ENCODE measurements at regions not wholly inside any gene's neighbourhood (a gene's known extent, or its start where the extent isn't known, plus 50 kb on each side); places are given as distances from the start of the nearest gene placed in this dataset.

DNA sequence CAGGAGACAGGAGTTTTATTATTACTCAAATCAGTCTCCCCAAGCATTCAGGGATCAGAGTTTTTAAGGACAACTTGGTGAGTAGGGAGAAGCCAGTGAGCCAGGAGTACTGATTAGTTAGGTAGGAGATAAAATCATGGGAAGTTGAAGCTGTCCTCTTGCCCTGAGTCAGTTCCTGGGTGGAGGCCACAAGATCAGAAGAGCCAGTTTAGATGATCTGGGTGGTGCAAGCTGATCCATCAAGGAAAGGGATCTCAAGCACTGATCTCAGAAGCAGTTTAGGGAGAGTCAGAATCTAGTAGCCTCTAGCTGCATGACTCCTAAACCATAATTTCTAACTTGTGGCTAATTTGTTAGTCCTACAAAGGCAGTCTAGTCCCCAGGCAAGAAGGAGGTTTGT lies 706.5 kb upstream of the MAP3K7 start:
- TF ChIP-seq, protein P1, sequence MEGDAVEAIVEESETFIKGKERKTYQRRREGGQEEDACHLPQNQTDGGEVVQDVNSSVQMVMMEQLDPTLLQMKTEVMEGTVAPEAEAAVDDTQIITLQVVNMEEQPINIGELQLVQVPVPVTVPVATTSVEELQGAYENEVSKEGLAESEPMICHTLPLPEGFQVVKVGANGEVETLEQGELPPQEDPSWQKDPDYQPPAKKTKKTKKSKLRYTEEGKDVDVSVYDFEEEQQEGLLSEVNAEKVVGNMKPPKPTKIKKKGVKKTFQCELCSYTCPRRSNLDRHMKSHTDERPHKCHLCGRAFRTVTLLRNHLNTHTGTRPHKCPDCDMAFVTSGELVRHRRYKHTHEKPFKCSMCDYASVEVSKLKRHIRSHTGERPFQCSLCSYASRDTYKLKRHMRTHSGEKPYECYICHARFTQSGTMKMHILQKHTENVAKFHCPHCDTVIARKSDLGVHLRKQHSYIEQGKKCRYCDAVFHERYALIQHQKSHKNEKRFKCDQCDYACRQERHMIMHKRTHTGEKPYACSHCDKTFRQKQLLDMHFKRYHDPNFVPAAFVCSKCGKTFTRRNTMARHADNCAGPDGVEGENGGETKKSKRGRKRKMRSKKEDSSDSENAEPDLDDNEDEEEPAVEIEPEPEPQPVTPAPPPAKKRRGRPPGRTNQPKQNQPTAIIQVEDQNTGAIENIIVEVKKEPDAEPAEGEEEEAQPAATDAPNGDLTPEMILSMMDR (IDR thresholded peaks at IDR 0.05): no peak
- no peak for TF ChIP-seq POLR2A (IDR thresholded peaks at IDR 0.05)

Measured in upper lobe of left lung (tissue), 4 donors.